Transverse colon (tissue), 4 donors: ENCODE measurements at regions not wholly inside any gene's neighbourhood (a gene's known extent, or its start where the extent isn't known, plus 50 kb on each side); places are given as distances from the start of the nearest gene placed in this dataset.

Source experiments
- DNase-seq: peaks from one replicate; pipeline ENCODE4 v3.0.0-alpha.2; 2019
- H3K27ac ChIP-seq, 4 donors: fragments of 200-600 bp; sonication (generic); 2 replicates each; pipeline ENCODE4 v1.5.1; 2016 to 2018; ENCODE audit warnings: inconsistent platforms in 4 of 4
- H3K27me3 ChIP-seq: fragments of 200-600 bp; sonication (generic); 2 replicates; pipeline ENCODE4 v1.5.1; 2017; ENCODE audit warnings: inconsistent platforms
- H3K36me3 ChIP-seq, 4 donors: fragments of 200-600 bp; sonication (generic); 2 replicates each; pipeline ENCODE4 v1.5.1; 2017 to 2019; ENCODE audit warnings: inconsistent platforms in 4 of 4
- H3K4me1 ChIP-seq, 4 donors: fragments of 200-600 bp; sonication (generic); 2 replicates each; pipeline ENCODE4 v1.5.1; 2017 to 2020; ENCODE audit warnings: inconsistent platforms in 4 of 4
- H3K4me3 ChIP-seq, 4 donors: fragments of 200-600 bp; sonication (generic); 1 replicate in 1 of 4; 2 replicates in 3 of 4; pipeline versions ENCODE4 v1.5.1 to v1.6.1; 2017 to 2019; ENCODE audit warnings: inconsistent platforms in 4 of 4
- H3K9me3 ChIP-seq, 2 donors: fragments of 200-600 bp; sonication (generic); 2 replicates each; pipeline ENCODE4 v1.5.1; 2017 to 2019; ENCODE audit warnings: inconsistent platforms in 2 of 2
- CTCF ChIP-seq, 5 experiments: fragments of 200-600 bp in 3 of 5; fragments of 450-650 bp in 2 of 5; sonication (generic) in 3 of 5; IDR thresholded peaks; 1 replicate in 2 of 5; 2 replicates in 3 of 5; pipeline ENCODE4 v1.5.1; 2016 to 2017; ENCODE audit warnings: antibody characterized with exemption in 5 of 5, inconsistent platforms in 3 of 5, mild to moderate bottlenecking in 2 of 5, moderate library complexity in 1 of 5
- EP300 ChIP-seq: sonication (generic); formaldehyde crosslinking; IDR thresholded peaks from one replicate; pipeline ENCODE4 v1.6.1; 2017; ENCODE audit warnings: antibody characterized with exemption, low read depth
- POLR2A ChIP-seq: fragments of 450-650 bp; IDR thresholded peaks from one replicate; pipeline ENCODE4 v1.6.1; 2016; ENCODE audit warnings: antibody characterized with exemption, mild to moderate bottlenecking, moderate library complexity
- POLR2AphosphoS5 ChIP-seq, 3 donors: sonication (generic); formaldehyde crosslinking; IDR thresholded peaks; one replicate each; pipeline ENCODE4 v1.6.1; 2016; ENCODE audit warnings: antibody characterized with exemption in 3 of 3
- WGBS, 2 donors: methylation state at CpG; one replicate each; pipeline ENCODE4 v1.1.5; 2018; ENCODE audit warnings: low coverage in 1 of 2; 5-methylcytosine and 5-hydroxymethylcytosine counted together
- in situ Hi-C, 4 donors: fragments of 200-750 bp; cut with MboI; loops; one replicate each; pipeline versions ENCODE4 v1.15.0 to v1.15.1; 2017; ENCODE audit warnings: low sequenced_read_pairs in 3 of 4, low pct_ligation_motif_present in 1 of 4, low pct_unique_long_range_greater_than_20kb in 1 of 4
- intact Hi-C: fragments of 100-400 bp; cut with DNase I; formaldehyde crosslinking; loops from one replicate; pipeline ENCODE4 v1.15.1; 2023; ENCODE audit warnings: low total_unique reads

GRCh38 chr11:30089921-30090320 lies 73.1 kb upstream of the KCNA4 start:
- no peak for TF ChIP-seq POLR2AphosphoS5 (IDR thresholded peaks at IDR 0.05)
- no peak for TF ChIP-seq POLR2A
- no peak for TF ChIP-seq CTCF (IDR thresholded peaks at IDR 0.05)
- no peak for TF ChIP-seq EP300
- no peak overlapping the region for H3K27ac ChIP-seq
- no peak overlapping the region for H3K4me3 ChIP-seq
- intact Hi-C loops, result no loop called here
- DNase-seq, result no peak
- H3K36me3 ChIP-seq, result no peaks in the 10 kb centered on the region
- WGBS, 2 donors, result 86 to 88% methylated on average over 1 of the region's 1 CpG
- no peaks in the 10 kb centered on the region for H3K9me3 ChIP-seq
- no peaks in the 10 kb centered on the region for H3K27me3 ChIP-seq
- in situ Hi-C loops, result no loop called here
- H3K4me1 ChIP-seq, result no peaks in the 10 kb centered on the region

DNA sequence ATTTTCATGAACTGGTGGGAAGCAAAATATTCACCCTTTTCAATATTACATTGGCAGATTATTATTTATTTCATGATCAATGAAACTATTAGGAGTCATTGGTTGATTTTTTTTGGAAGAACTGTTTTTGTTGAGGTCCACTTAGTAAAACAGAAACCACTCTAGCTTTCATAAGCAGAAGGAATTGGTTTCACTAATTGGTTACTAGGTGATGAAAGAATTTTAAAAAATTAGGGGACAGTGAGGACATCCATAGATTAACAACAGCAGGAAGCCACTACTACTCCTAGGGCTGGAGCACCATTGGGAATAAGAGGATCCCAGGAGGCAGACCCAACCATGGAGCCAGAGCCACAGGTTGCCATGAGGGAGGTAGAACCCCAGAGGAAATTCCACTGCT lies 74.4 kb upstream of the KCNA4 start:
- H3K4me3 ChIP-seq, result no peak overlapping the region
- H3K27ac ChIP-seq, result no peak overlapping the region
- TF ChIP-seq EP300 (no peak), POLR2AphosphoS5 (IDR thresholded peaks at IDR 0.05) (no peak), POLR2A (no peak), CTCF (IDR thresholded peaks at IDR 0.05) (no peak)
- no peaks in the 10 kb centered on the region for H3K27me3 ChIP-seq
- no peaks in the 10 kb centered on the region for H3K4me1 ChIP-seq
- no peaks in the 10 kb centered on the region for H3K36me3 ChIP-seq
- intact Hi-C loops, result no loop called here
- DNase-seq, result no peak
- in situ Hi-C loops, result no loop called here
- H3K9me3 ChIP-seq, result no peaks in the 10 kb centered on the region

DNA sequence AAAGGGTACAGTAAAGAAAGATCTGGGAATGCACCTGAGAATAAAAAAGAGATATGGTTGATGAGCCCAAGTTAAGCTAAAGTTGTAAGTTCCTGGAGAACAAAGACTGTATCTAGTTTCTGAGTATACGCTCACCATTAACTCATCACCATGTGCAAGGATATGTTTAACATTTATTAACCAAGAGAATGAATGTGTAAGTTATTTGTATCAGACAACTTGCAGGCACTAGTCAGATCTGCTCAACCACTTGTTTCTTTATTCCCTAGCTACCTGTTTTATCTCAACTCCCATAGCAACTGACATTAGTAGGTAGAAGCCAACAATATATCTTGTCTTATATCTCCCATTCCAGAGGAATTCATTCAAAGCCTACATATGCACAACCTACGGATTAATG lies 74.9 kb upstream of the KCNA4 start:
- WGBS, 2 donors, result 63 to 68% methylated on average over 2 of the region's 2 CpGs

DNA sequence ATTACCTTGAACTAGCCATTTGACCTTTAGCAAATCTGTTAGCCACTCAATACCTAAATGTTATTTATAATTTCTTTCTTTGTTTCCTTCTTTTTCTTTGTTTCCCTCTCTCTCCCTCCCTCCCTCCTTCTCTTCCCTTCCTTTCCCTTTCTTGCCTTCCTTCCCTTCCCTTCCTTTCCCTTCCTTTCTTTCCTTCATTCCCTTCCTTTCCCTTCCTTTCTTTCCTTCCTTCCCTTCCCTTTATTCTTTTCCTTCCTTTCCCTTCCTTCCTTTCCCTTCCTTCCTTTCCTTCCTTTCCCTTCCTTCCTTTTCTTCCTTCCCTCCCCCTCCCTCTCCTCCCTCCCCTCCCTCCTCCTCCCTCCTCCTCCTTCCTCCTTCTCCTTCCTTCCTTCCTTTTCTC lies 75.7 kb upstream of the KCNA4 start:
- intact Hi-C loops, result no loop called here
- in situ Hi-C loops, result no loop called here

More for the DNA sequence above, 74.9 kb upstream of the KCNA4 start:
- intact Hi-C loops, result no loop called here
- H3K4me1 ChIP-seq, result no peaks in the 10 kb centered on the region
- no peak overlapping the region for H3K4me3 ChIP-seq
- H3K27me3 ChIP-seq, result no peaks in the 10 kb centered on the region
- H3K9me3 ChIP-seq, result no peaks in the 10 kb centered on the region
- DNase-seq, result no peak
- no peak overlapping the region for H3K27ac ChIP-seq
- no peaks in the 10 kb centered on the region for H3K36me3 ChIP-seq
- in situ Hi-C loops, result no loop called here
- TF ChIP-seq POLR2A (no peak), EP300 (no peak), POLR2AphosphoS5 (IDR thresholded peaks at IDR 0.05) (no peak), CTCF (IDR thresholded peaks at IDR 0.05) (no peak)

More for the DNA sequence above, 75.7 kb upstream of the KCNA4 start:
- no peak for DNase-seq
- Histone ChIP-seq H3K27me3 (no peaks in the 10 kb centered on the region), H3K9me3 (no peaks in the 10 kb centered on the region), H3K4me1 (no peaks in the 10 kb centered on the region), H3K4me3 (no peak overlapping the region), H3K36me3 (no peaks in the 10 kb centered on the region), H3K27ac (no peak overlapping the region)
- TF ChIP-seq POLR2A (no peak), EP300 (no peak), CTCF (IDR thresholded peaks at IDR 0.05) (no peak), POLR2AphosphoS5 (IDR thresholded peaks at IDR 0.05) (no peak)
